ENCODE measurements at regions not wholly inside any gene's neighbourhood (a gene's known extent, or its start where the extent isn't known, plus 50 kb on each side); places are given as distances from the start of the nearest gene placed in this dataset.

- ChIA-PET POLR2A (no interaction called here), CTCF (no interaction called here)
- no peak overlapping the region for H3K4me3 Mint-ChIP-seq
- no peaks in the 10 kb centered on the region for H3K4me1 Mint-ChIP-seq
- no peaks in the 10 kb centered on the region for H3K36me3 Mint-ChIP-seq
- H3K27me3 Mint-ChIP-seq (ENCODE audit: low read depth), result peaks cover 5% of the 10 kb centered on the region
- DNase-seq (ENCODE audit: low spot score) (no peak), ATAC-seq (no peak)
- no peak for TF ChIP-seq SMAD3 (CRISPR knock-in tag; IDR thresholded peaks at IDR 0.05; ENCODE audit: borderline replicate concordance)
- no peak overlapping the region for H3K27ac Mint-ChIP-seq
- H3K9me3 Mint-ChIP-seq, result 0 out of 2 replicates have a peak, but pooled peaks cover 5% of the 10 kb centered on the region
Observed at GRCh38 chr3:61443886-61444285, 117.5 kb upstream of the PTPRG start.

- no peak for ATAC-seq
Observed at GRCh38 chr3:61444782-61445181, 116.6 kb upstream of the PTPRG start.

GRCh38 chr3:61445924-61446323, 115.4 kb upstream of the PTPRG start:
- Mint-ChIP-seq H3K4me1 (no peaks in the 10 kb centered on the region), H3K4me3 (no peak overlapping the region), H3K36me3 (no peaks in the 10 kb centered on the region), H3K27me3 (ENCODE audit: low read depth) (peaks cover 5% of the 10 kb centered on the region), H3K9me3 (no peaks in the 10 kb centered on the region), H3K27ac (no peak overlapping the region)
- ChIA-PET CTCF (interaction anchor here (0.9 kb wide), 1 partner anchor 64 kb away, joined by 4 read pairs; no protein-coding TSS in a partner anchor), POLR2A (no interaction called here)
- DNase-seq (ENCODE audit: low spot score) (no peak), ATAC-seq (no peak)
- TF ChIP-seq, protein P1, sequence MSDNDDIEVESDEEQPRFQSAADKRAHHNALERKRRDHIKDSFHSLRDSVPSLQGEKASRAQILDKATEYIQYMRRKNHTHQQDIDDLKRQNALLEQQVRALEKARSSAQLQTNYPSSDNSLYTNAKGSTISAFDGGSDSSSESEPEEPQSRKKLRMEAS (CRISPR knock-in tag; IDR thresholded peaks at IDR 0.05), result no peak
- TF ChIP-seq, protein P2, sequence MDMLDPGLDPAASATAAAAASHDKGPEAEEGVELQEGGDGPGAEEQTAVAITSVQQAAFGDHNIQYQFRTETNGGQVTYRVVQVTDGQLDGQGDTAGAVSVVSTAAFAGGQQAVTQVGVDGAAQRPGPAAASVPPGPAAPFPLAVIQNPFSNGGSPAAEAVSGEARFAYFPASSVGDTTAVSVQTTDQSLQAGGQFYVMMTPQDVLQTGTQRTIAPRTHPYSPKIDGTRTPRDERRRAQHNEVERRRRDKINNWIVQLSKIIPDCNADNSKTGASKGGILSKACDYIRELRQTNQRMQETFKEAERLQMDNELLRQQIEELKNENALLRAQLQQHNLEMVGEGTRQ (CRISPR knock-in tag; IDR thresholded peaks at IDR 0.05), result no peak
- TF ChIP-seq ATF3 (CRISPR knock-in tag; conservative IDR thresholded peaks at IDR 0.05) (no peak), NR1H2 (CRISPR knock-in tag; IDR thresholded peaks at IDR 0.05) (no peak)

More at GRCh38 chr3:61444782-61445181, 116.6 kb upstream of the PTPRG start:
- Mint-ChIP-seq H3K4me1 (no peaks in the 10 kb centered on the region), H3K4me3 (no peak overlapping the region), H3K27me3 (ENCODE audit: low read depth) (peaks cover 5% of the 10 kb centered on the region), H3K27ac (no peak overlapping the region), H3K36me3 (no peaks in the 10 kb centered on the region), H3K9me3 (0 out of 2 replicates have a peak, but pooled peaks cover 5% of the 10 kb centered on the region)
- ChIA-PET CTCF (no interaction called here), POLR2A (no interaction called here)
- TF ChIP-seq MYBL2 (CRISPR knock-in tag; IDR thresholded peaks at IDR 0.05) (no peak), PREB (CRISPR knock-in tag; IDR thresholded peaks at IDR 0.05; ENCODE audit: borderline replicate concordance) (no peak), ZNF263 (CRISPR knock-in tag; IDR thresholded peaks at IDR 0.05; ENCODE audit: low read depth) (no peak), ZBTB43 (CRISPR knock-in tag; IDR thresholded peaks at IDR 0.05) (no peak), ZNF423 (CRISPR knock-in tag; IDR thresholded peaks at IDR 0.05) (no peak), GTF2I (CRISPR knock-in tag; conservative IDR thresholded peaks at IDR 0.05) (no peak), NFE2L1 (CRISPR knock-in tag; IDR thresholded peaks at IDR 0.05) (no peak), ETV6 (CRISPR knock-in tag; IDR thresholded peaks at IDR 0.05) (no peak), ZNF416 (CRISPR knock-in tag; IDR thresholded peaks at IDR 0.05) (no peak), RELA (CRISPR knock-in tag; IDR thresholded peaks at IDR 0.05; ENCODE audit: borderline replicate concordance) (no peak), TP53 (CRISPR knock-in tag; IDR thresholded peaks at IDR 0.05) (no peak), IRF2 (CRISPR knock-in tag; IDR thresholded peaks at IDR 0.05; ENCODE audit: borderline replicate concordance, low read depth) (no peak), CBFB (CRISPR knock-in tag; IDR thresholded peaks at IDR 0.05; ENCODE audit: low read depth) (no peak), EMX1 (CRISPR knock-in tag; IDR thresholded peaks at IDR 0.05) (no peak)
- TF ChIP-seq, protein P1 (CRISPR knock-in tag; IDR thresholded peaks at IDR 0.05), result no peak
- TF ChIP-seq, protein P3, sequence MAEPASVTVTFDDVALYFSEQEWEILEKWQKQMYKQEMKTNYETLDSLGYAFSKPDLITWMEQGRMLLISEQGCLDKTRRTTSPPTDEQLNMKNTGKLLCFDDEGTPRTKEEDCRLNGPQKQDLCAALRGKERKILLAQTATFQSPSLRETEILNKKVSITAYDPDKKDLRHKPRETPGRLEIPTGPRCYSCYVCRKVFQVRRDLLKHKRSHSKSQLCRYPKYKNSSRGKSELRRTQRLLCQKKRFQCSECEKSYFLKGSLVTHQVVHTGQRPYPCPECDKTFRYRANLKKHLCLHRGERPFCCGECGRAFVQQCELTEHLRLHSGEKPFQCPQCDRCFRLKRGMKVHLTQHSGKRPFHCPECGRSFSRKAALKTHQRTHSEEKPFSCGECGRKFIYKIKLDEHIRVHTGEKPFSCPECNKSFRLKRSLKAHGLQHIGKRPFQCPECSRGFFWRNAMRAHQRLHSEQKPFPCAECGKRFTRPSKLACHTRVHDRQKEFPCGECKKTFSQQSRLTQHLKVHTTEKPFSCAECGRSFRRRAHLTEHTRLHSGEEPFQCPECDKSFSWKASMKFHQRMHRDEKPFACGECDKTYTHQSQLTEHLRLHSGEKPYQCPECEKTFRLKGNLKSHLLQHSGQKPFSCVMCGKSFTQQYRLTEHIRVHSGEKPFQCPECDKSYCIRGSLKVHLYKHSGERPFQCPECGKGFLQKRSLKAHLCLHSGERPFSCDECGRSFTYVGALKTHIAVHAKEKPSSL (CRISPR knock-in tag; conservative IDR thresholded peaks at IDR 0.05), result no peak
- TF ChIP-seq, protein P4, sequence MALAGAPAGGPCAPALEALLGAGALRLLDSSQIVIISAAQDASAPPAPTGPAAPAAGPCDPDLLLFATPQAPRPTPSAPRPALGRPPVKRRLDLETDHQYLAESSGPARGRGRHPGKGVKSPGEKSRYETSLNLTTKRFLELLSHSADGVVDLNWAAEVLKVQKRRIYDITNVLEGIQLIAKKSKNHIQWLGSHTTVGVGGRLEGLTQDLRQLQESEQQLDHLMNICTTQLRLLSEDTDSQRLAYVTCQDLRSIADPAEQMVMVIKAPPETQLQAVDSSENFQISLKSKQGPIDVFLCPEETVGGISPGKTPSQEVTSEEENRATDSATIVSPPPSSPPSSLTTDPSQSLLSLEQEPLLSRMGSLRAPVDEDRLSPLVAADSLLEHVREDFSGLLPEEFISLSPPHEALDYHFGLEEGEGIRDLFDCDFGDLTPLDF (CRISPR knock-in tag; IDR thresholded peaks at IDR 0.05), result no peak
- no peak for DNase-seq (ENCODE audit: low spot score)
